ENCODE measurements at regions not wholly inside any gene's neighbourhood (a gene's known extent, or its start where the extent isn't known, plus 50 kb on each side); places are given as distances from the start of the nearest gene placed in this dataset.

DNA sequence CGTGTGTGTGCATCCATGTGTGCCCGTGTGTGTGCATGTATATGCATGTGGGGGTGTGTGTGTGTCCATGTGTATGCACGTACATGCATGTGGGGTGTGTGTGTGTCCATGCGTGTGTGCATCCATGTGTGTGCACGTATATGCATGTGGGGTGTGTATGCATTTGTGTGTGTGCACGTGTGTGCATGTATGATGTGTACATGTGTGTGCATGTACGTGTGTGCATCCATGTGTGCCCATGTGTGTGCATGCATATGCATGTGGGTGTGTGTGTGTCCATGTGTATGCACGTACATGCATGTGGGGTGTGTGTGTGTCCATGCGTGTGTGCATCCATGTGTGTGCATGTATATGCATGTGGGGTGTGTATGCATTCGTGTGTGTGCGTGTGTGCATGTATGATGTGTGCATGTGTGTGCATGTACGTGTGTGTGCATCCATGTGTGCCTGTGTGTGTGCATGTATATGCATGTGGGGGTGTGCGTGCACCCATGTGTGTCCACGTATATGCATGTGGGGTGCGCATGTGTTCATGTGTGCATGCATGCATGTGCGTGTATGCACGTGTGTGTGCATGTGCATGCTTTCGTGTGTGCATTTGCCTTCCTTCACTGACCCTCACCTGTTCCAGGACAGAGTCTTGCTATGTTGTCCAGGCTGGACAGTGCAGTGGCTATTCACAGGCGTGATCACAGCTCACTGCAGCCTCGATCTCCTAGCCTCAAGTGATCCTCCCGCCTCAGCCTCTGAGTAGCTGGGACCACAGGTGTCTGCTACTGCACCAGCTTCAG is 129.6 kb upstream of the TNRC6C start:
- no peak overlapping the region for H3K4me2 ChIP-seq
- H3K4me1 ChIP-seq (replicated peaks; ENCODE audit: insufficient read depth): no peaks in the 10 kb centered on the region
- H3F3A ChIP-seq (ENCODE audit: insufficient read depth, low read depth): no peaks in the 10 kb centered on the region
- H3K36me3 ChIP-seq (ENCODE audit: low read depth): no peaks in the 10 kb centered on the region
- peaks cover 54% of the 10 kb centered on the region for H3K27me3 ChIP-seq (ENCODE audit: insufficient read depth, low read depth)
- no peaks in the 10 kb centered on the region for H4K20me1 ChIP-seq (ENCODE audit: insufficient read depth)
- H3K9me3 ChIP-seq (ENCODE audit: insufficient read depth, low read depth): no peaks in the 10 kb centered on the region
- intact Hi-C loops (cut with micrococcal nuclease; ENCODE audit: unreplicated experiment): no loop called here
- H3K79me2 ChIP-seq (ENCODE audit: low read depth): no peaks in the 10 kb centered on the region
- POLR2A ChIA-PET (ENCODE audit: unreplicated experiment): no interaction called here
- BruUV-seq (replicated peaks): no TSS peak
- H3K27ac ChIP-seq: no peak overlapping the region
- no peak overlapping the region for H3K4me3 ChIP-seq
- H3K9me2 ChIP-seq (ENCODE audit: insufficient read depth): no peaks in the 10 kb centered on the region
- no peak for TF ChIP-seq EZH2 (IDR thresholded peaks at IDR 0.05; ENCODE audit: low read depth)
- TF ChIP-seq, protein P1, sequence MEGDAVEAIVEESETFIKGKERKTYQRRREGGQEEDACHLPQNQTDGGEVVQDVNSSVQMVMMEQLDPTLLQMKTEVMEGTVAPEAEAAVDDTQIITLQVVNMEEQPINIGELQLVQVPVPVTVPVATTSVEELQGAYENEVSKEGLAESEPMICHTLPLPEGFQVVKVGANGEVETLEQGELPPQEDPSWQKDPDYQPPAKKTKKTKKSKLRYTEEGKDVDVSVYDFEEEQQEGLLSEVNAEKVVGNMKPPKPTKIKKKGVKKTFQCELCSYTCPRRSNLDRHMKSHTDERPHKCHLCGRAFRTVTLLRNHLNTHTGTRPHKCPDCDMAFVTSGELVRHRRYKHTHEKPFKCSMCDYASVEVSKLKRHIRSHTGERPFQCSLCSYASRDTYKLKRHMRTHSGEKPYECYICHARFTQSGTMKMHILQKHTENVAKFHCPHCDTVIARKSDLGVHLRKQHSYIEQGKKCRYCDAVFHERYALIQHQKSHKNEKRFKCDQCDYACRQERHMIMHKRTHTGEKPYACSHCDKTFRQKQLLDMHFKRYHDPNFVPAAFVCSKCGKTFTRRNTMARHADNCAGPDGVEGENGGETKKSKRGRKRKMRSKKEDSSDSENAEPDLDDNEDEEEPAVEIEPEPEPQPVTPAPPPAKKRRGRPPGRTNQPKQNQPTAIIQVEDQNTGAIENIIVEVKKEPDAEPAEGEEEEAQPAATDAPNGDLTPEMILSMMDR (conservative IDR thresholded peaks at IDR 0.05): no peak
- CTCF ChIA-PET: no interaction called here
- no peak overlapping the region for H2AFZ ChIP-seq
- no peak for DNase-seq

DNA sequence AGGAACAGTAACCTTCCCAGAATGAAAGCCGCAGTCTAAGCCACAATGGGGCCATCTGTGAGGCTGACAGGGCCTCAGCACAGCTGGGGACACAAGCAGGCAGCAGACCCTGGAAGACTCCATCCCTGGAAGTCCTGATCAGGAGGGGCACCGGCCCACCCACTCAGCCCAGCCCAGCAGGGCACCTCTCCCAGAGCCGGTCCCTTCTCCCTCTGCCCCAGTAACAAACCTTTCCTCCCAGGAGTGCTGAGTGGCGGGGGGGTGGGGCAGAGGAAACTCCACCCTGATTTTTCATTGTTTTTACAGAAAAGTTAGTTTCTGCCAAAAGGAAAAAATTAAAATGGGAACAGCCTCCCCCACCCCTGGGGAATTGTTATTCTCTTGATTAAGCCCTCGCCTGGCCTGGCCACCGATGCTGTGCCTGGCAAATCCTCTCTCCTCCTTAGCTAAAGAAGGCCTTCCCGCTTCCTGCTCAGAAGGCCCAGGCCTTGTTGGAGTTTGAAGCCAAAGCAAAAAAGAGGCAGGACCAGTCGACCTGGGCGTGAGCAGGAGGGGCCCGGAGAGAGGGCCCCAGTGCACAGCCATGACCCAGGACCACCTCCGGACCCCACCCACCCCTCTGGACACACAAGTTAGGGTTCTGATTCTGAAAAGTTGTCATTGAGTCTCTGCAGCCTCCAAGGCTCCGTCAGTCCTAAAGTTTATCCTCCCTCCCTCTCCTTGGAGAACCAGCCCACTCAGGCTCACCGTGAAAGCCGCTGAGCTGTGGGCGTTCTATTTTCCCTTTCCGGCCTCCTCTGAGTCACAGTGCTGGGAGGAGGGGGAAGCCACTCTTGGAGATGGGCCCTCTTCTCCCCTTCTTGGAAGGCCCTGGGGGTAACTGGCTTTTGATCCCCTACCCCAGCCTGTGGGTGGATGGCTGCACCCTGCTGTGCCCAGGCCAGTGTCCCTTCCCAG is 128.4 kb upstream of the TNRC6C start:
- Histone ChIP-seq H3F3A (ENCODE audit: insufficient read depth, low read depth) (no peaks in the 10 kb centered on the region), H3K4me1 (replicated peaks; ENCODE audit: insufficient read depth) (no peaks in the 10 kb centered on the region), H4K20me1 (ENCODE audit: insufficient read depth) (no peaks in the 10 kb centered on the region), H3K27me3 (ENCODE audit: insufficient read depth, low read depth) (peaks cover 44% of the 10 kb centered on the region), H3K79me2 (ENCODE audit: low read depth) (no peaks in the 10 kb centered on the region), H3K4me2 (no peak overlapping the region), H2AFZ (no peak overlapping the region), H3K9me2 (ENCODE audit: insufficient read depth) (no peaks in the 10 kb centered on the region), H3K27ac (no peak overlapping the region), H3K4me3 (no peak overlapping the region), H3K9me3 (ENCODE audit: insufficient read depth, low read depth) (no peaks in the 10 kb centered on the region), H3K36me3 (ENCODE audit: low read depth) (no peaks in the 10 kb centered on the region)
- TF ChIP-seq, protein P1 (conservative IDR thresholded peaks at IDR 0.05): no peak
- TF ChIP-seq EZH2 (IDR thresholded peaks at IDR 0.05; ENCODE audit: low read depth): no peak
- DNase-seq: no peak
- ChIA-PET CTCF (no interaction called here), POLR2A (ENCODE audit: unreplicated experiment) (no interaction called here)
- intact Hi-C loops (cut with micrococcal nuclease; ENCODE audit: unreplicated experiment): no loop called here
- BruUV-seq (replicated peaks): no TSS peak

DNA sequence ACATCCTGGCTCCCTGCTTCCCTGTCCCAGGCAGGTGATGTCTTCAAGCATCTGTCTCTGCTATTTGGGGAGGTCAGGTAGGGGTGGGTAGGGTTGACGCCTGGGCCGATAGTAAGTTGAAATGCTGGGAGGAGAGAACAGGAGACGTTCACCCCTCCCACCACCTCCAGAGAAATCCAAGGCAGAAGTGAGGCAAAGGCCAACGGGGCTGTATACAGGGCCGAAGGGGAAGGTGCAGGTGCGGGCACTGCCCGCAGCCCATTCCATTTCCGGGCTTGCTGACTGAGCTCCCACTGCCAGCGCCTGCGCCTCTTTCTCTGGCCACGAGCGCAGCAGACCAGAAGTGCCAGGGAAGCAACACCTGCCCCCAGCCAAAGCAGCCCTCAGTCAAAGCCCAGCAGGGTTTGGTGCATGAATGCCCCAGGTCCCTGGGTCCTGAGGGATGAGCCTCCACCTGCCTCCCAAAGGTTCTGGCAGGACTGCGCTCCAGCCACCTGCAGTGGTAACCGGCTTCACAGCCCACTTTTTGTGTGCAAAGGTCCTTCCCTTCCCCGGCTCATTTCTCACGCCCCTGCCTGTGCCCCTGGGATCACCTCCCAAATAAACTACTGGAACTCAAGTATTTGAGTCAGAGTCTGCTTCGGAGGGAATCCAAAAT is 127.6 kb upstream of the TNRC6C start:
- CTCF ChIA-PET: no interaction called here

More for the DNA sequence above, 127.6 kb upstream of the TNRC6C start:
- H2AFZ ChIP-seq: no peak overlapping the region
- POLR2A ChIA-PET (ENCODE audit: unreplicated experiment): no interaction called here
- no peaks in the 10 kb centered on the region for H3K9me2 ChIP-seq (ENCODE audit: insufficient read depth)
- intact Hi-C loops (cut with micrococcal nuclease; ENCODE audit: unreplicated experiment): no loop called here
- no peak for TF ChIP-seq EZH2 (IDR thresholded peaks at IDR 0.05; ENCODE audit: low read depth)
- TF ChIP-seq, protein P1 (conservative IDR thresholded peaks at IDR 0.05): no peak
- no peak overlapping the region for H3K4me2 ChIP-seq
- no peak for DNase-seq
- BruUV-seq (replicated peaks): no TSS peak
- H3K9me3 ChIP-seq (ENCODE audit: insufficient read depth, low read depth): no peaks in the 10 kb centered on the region
- no peak overlapping the region for H3K27ac ChIP-seq
- no peak overlapping the region for H3K4me3 ChIP-seq
- H3K79me2 ChIP-seq (ENCODE audit: low read depth): no peaks in the 10 kb centered on the region
- peaks cover 36% of the 10 kb centered on the region for H3K27me3 ChIP-seq (ENCODE audit: insufficient read depth, low read depth)
- no peaks in the 10 kb centered on the region for H3K36me3 ChIP-seq (ENCODE audit: low read depth)
- H4K20me1 ChIP-seq (ENCODE audit: insufficient read depth): no peaks in the 10 kb centered on the region
- no peaks in the 10 kb centered on the region for H3F3A ChIP-seq (ENCODE audit: insufficient read depth, low read depth)
- H3K4me1 ChIP-seq (replicated peaks; ENCODE audit: insufficient read depth): no peaks in the 10 kb centered on the region
